Smooth muscle cell (in vitro differentiated cells): ENCODE measurements at regions not wholly inside any gene's neighbourhood (a gene's known extent, or its start where the extent isn't known, plus 50 kb on each side); places are given as distances from the start of the nearest gene placed in this dataset.

Source experiments
- DNase-seq: peaks from one replicate; lab custom pipeline; 2025; ENCODE audit not compliant: unreplicated experiment; lab: John Stamatoyannopoulos, UW
- H2AFZ ChIP-seq: fragments of 200-600 bp; sonication (generic); 2 replicates; pipeline ENCODE4 v1.6.0; 2016; ENCODE audit warnings: antibody characterized with exemption, low read depth, mild to moderate bottlenecking
- H3F3A ChIP-seq: fragments of 200-600 bp; sonication (generic); 2 replicates; pipeline ENCODE4 v1.6.0; 2017; ENCODE audit warnings: antibody characterized with exemption, low read depth
- H3K27ac ChIP-seq: fragments of 200-600 bp; sonication (generic); 2 replicates; pipeline ENCODE4 v1.5.1; 2016; ENCODE audit warnings: low read depth, mild to moderate bottlenecking
- H3K27me3 ChIP-seq: fragments of 200-600 bp; sonication (generic); 2 replicates; pipeline ENCODE4 v1.6.1; 2016; ENCODE audit warnings: low read depth, mild to moderate bottlenecking
- H3K36me3 ChIP-seq: fragments of 200-600 bp; sonication (generic); 2 replicates; pipeline ENCODE4 v1.5.1; 2016; ENCODE audit warnings: low read depth
- H3K4me1 ChIP-seq: fragments of 200-600 bp; sonication (generic); 2 replicates; pipeline ENCODE4 v1.5.1; 2016; ENCODE audit warnings: low read depth
- H3K4me2 ChIP-seq: fragments of 200-600 bp; sonication (generic); 2 replicates; pipeline ENCODE4 v1.6.0; 2016; ENCODE audit warnings: mild to moderate bottlenecking
- H3K4me3 ChIP-seq: fragments of 200-600 bp; sonication (generic); 2 replicates; pipeline ENCODE4 v1.5.1; 2016; ENCODE audit warnings: mild to moderate bottlenecking
- H3K79me2 ChIP-seq: fragments of 200-600 bp; sonication (generic); 2 replicates; pipeline ENCODE4 v1.6.0; 2016; ENCODE audit warnings: low read depth, mild to moderate bottlenecking
- H3K9ac ChIP-seq: fragments of 200-600 bp; sonication (generic); 2 replicates; pipeline ENCODE4 v1.6.0; 2016; ENCODE audit warnings: low read depth
- H3K9me3 ChIP-seq: fragments of 200-600 bp; sonication (generic); replicated peaks from 2 replicates; pipeline ENCODE4 v1.5.1; 2016; ENCODE audit warnings: low read depth
- H4K20me1 ChIP-seq: fragments of 200-600 bp; sonication (generic); 2 replicates; pipeline ENCODE4 v1.6.0; 2016; ENCODE audit warnings: low read depth
- WGBS: methylation state at CpG from one replicate; pipeline ENCODE4 v1.1.7; 2016; ENCODE audit warnings: low lambda C conversion rate; 5-methylcytosine and 5-hydroxymethylcytosine counted together
- TF ChIP-seq, protein P1 (sequence below): fragments of 200-600 bp; sonication (generic); IDR thresholded peaks from 2 replicates; pipeline ENCODE4 v1.5.1; 2017; ENCODE audit warnings: borderline replicate concordance, mild to moderate bottlenecking, antibody characterized with exemption; ENCODE audit not compliant: insufficient read depth, poor library complexity, severe bottlenecking

DNA sequence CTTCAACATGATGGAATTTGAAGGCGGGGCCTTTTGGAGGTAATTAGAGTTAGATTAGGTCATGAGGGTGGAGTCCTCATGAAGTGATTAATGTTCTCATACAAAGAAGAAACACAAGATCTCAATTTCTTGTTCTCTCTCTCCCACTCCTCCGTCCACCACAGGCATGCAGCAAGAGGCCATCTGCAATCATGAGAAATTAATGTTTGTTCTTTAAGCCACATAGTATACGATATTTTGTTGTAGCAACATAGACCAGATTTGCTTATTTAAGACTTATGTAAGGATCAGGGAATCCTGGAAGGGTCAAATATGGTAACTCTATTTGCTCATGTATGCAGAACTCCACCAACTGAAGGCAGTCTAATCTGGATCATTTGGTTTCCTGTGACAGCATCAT is 429.0 kb downstream of the LRIG3 start:
- Histone ChIP-seq H3K9me3 (no peaks in the 10 kb centered on the region), H3K4me3 (no peak overlapping the region), H4K20me1 (no peaks in the 10 kb centered on the region), H3K36me3 (no peaks in the 10 kb centered on the region), H3K4me2 (no peak overlapping the region), H3K27ac (peak overlapping the region; percentile 77), H3K4me1 (peaks cover 4% of the 10 kb centered on the region), H3K79me2 (no peaks in the 10 kb centered on the region), H2AFZ (no peak overlapping the region), H3K9ac (peak overlapping the region; percentile 5), H3K27me3 (no peaks in the 10 kb centered on the region), H3F3A (no peaks in the 10 kb centered on the region)
- no peak for DNase-seq
- TF ChIP-seq, protein P1, sequence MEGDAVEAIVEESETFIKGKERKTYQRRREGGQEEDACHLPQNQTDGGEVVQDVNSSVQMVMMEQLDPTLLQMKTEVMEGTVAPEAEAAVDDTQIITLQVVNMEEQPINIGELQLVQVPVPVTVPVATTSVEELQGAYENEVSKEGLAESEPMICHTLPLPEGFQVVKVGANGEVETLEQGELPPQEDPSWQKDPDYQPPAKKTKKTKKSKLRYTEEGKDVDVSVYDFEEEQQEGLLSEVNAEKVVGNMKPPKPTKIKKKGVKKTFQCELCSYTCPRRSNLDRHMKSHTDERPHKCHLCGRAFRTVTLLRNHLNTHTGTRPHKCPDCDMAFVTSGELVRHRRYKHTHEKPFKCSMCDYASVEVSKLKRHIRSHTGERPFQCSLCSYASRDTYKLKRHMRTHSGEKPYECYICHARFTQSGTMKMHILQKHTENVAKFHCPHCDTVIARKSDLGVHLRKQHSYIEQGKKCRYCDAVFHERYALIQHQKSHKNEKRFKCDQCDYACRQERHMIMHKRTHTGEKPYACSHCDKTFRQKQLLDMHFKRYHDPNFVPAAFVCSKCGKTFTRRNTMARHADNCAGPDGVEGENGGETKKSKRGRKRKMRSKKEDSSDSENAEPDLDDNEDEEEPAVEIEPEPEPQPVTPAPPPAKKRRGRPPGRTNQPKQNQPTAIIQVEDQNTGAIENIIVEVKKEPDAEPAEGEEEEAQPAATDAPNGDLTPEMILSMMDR, result no peak
- WGBS, result 44% methylated on average over 3 of the region's 3 CpGs

DNA sequence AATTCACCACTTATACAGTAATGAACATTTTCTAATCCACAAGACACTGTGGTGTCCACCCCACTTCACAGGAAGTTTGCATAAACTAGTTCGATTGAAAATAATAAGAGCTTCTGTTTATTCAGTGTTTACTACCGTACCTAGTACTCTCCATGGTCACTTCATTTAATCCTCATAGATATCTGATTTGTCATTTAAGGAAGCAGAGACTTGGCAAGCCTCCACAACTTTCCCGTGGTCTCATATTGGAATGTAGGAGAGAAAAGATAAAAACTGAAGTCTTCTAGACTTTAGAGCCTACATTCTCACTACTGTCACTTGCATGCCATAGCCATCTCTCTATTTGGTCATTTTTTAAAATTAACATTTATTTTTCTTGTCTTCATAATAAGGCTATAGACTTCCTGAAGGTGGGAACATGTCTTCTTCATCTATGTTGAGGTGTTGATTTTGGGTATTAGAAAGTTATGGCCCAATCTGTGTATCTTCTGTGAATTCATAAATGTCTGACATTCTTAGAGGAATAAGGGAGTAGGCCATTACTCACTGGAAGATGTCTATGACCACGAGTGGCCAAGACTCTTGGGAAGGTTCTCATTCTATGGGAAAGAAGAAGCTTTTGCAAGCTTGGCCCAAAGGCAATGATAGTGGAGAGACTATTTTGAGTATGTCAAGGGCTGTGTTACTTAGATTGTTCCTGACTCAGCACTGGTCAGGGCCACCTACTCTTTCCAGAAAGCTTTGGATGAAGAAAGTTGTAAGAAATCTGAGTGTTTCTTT is 423.7 kb downstream of the LRIG3 start:
- 70% methylated on average over 4 of the region's 4 CpGs for WGBS
- TF ChIP-seq, protein P1, result no peak
- H3K9me3 ChIP-seq, result no peaks in the 10 kb centered on the region
- no peak overlapping the region for H3K4me3 ChIP-seq
- no peaks in the 10 kb centered on the region for H3K27me3 ChIP-seq
- H3K4me1 ChIP-seq, result peaks cover 3% of the 10 kb centered on the region
- H2AFZ ChIP-seq, result no peak overlapping the region
- no peaks in the 10 kb centered on the region for H3K36me3 ChIP-seq
- H4K20me1 ChIP-seq, result no peaks in the 10 kb centered on the region
- no peak overlapping the region for H3K9ac ChIP-seq
- H3K79me2 ChIP-seq, result no peaks in the 10 kb centered on the region
- H3K4me2 ChIP-seq, result no peak overlapping the region
- no peak overlapping the region for H3K27ac ChIP-seq
- no peak for DNase-seq
- H3F3A ChIP-seq, result no peaks in the 10 kb centered on the region

DNA sequence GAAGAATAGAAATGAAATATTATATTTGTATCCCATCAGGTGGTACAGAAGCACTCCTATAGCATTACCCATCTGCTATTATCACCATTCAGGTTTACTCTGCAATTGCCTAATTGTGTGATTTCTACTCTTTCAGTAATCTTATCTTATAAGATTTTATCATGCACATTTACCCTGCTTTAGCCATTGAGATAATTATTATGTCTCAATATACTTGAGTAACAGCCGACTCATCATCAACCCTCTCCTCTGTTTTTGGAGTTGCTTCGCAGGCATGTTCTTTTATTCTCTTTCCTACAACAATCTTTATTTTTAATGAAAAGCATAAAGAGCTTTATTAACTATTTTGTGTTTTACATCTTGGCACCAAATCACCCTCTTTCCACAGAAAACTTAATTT is 419.9 kb downstream of the LRIG3 start:
- Histone ChIP-seq H3K36me3 (no peaks in the 10 kb centered on the region), H3F3A (peaks cover 14% of the 10 kb centered on the region), H2AFZ (no peak overlapping the region), H3K27ac (no peak overlapping the region), H3K79me2 (no peaks in the 10 kb centered on the region), H3K4me1 (peaks cover 25% of the 10 kb centered on the region), H3K4me3 (no peak overlapping the region), H3K27me3 (no peaks in the 10 kb centered on the region), H4K20me1 (no peaks in the 10 kb centered on the region), H3K9ac (no peak overlapping the region), H3K4me2 (no peak overlapping the region), H3K9me3 (no peaks in the 10 kb centered on the region)
- TF ChIP-seq, protein P1, result no peak
- no peak for DNase-seq
- WGBS, result 86% methylated on average over 2 of the region's 2 CpGs

DNA sequence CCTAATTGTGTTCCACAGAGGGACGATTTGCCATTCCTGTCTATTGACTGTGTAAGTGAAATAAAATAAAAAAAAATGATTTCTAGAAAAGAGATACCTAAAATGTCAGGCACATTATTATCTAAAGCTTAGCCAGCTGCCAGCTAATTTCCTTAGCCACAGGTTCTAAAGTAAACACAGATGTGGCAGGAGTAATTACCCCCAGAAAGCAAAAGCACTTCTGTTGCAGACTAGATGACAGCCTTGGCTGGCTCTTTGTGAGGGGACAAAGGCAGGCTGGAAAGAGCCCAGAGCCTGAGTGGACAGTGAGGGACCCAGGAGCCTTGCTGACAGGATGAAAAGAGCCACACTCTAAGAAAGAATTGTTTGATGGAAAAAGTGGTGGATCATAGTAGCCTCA is 418.1 kb downstream of the LRIG3 start:
- Histone ChIP-seq H3K79me2 (no peaks in the 10 kb centered on the region), H3K9ac (no peak overlapping the region), H4K20me1 (no peaks in the 10 kb centered on the region), H3K36me3 (no peaks in the 10 kb centered on the region), H3K4me3 (no peak overlapping the region), H3K27me3 (no peaks in the 10 kb centered on the region), H3K4me2 (peak overlapping the region; percentile 57), H3F3A (peaks cover 14% of the 10 kb centered on the region), H3K9me3 (no peaks in the 10 kb centered on the region), H2AFZ (no peak overlapping the region), H3K4me1 (peaks cover 25% of the 10 kb centered on the region), H3K27ac (peak overlapping the region; percentile 70)
- 56% methylated on average over 1 of the region's 1 CpG for WGBS
- no peak for DNase-seq
- TF ChIP-seq, protein P1, result no peak
